ENCODE measurements at regions not wholly inside any gene's neighbourhood (a gene's known extent, or its start where the extent isn't known, plus 50 kb on each side); places are given as distances from the start of the nearest gene placed in this dataset.

- TF ChIP-seq POLR2A (IDR thresholded peaks at IDR 0.05; ENCODE audit: low read depth, low read length): no peak
- no peak for TF ChIP-seq POLR2AphosphoS5 (IDR thresholded peaks at IDR 0.05; ENCODE audit: low read depth, low read length)
- no peak for TF ChIP-seq TAF1 (IDR thresholded peaks at IDR 0.05; ENCODE audit: borderline replicate concordance, low read depth, low read length)
Observed at GRCh38 chr16:11437069-11437468, 91.8 kb downstream of the RMI2 start.

Data from GM12892 (cell line).